ENCODE measurements at regions not wholly inside any gene's neighbourhood (a gene's known extent, or its start where the extent isn't known, plus 50 kb on each side); places are given as distances from the start of the nearest gene placed in this dataset.

- no peak for TF ChIP-seq GATA2 (IDR thresholded peaks at IDR 0.05; ENCODE audit: low read depth, low read length)
- TF ChIP-seq GATA3 (IDR thresholded peaks at IDR 0.05; ENCODE audit: low read depth, low read length), result no peak
Measured at GRCh38 chr2:84281510-84281909, 177.6 kb downstream of the SUCLG1 start.

All from SH-SY5Y (cell line).